ENCODE measurements at regions not wholly inside any gene's neighbourhood (a gene's known extent, or its start where the extent isn't known, plus 50 kb on each side); places are given as distances from the start of the nearest gene placed in this dataset.
"Not testable (repeated sequence)": the region's sequence is repeated elsewhere in the genome, so short reads cannot be mapped to it uniquely, and the experiment has no call there.

GRCh38 chr21:16460936-16461335, 731.2 kb downstream of the USP25 start:
- Histone ChIP-seq H3K9me3 (no peaks in the 10 kb centered on the region), H3K4me1 (no peaks in the 10 kb centered on the region), H3K27me3 (replicated peaks; ENCODE audit: control insufficient read depth, insufficient read depth, low read length) (no peaks in the 10 kb centered on the region), H3K36me3 (ENCODE audit: control insufficient read depth, insufficient read depth, low read length) (no peaks in the 10 kb centered on the region), H3K4me3 (ENCODE audit: low read depth, low read length) (no peak overlapping the region)
- no TSS peak for BruUV-seq (replicated peaks)
- Mint-ChIP-seq H3K4me3 (ENCODE audit: unreplicated experiment) (no peak overlapping the region), H3K27me3 (ENCODE audit: insufficient read depth, unreplicated experiment) (peaks cover 5% of the 10 kb centered on the region), H3K27ac (ENCODE audit: unreplicated experiment) (no peak overlapping the region), H3K4me1 (ENCODE audit: low read depth, unreplicated experiment) (no peaks in the 10 kb centered on the region), H3K9me3 (ENCODE audit: unreplicated experiment) (peaks cover 11% of the 10 kb centered on the region), H3K36me3 (ENCODE audit: insufficient read depth, unreplicated experiment) (no peaks in the 10 kb centered on the region)
- CTCF ChIA-PET = interaction anchor here (0.7 kb wide), 1 partner anchor 515 kb away, joined by 3 read pairs; no protein-coding TSS in a partner anchor
- intact Hi-C loops (cut with micrococcal nuclease; ENCODE audit: unreplicated experiment) = loop anchor here (10.0 kb wide), 1 partner anchor 56 kb away; no protein-coding TSS in a partner anchor
- no peak for TF ChIP-seq CTCF (IDR thresholded peaks at IDR 0.05; ENCODE audit: insufficient read depth in 1 of 2, low read depth in 1 of 2, low read length in 1 of 2, severe bottlenecking in 1 of 2, unreplicated experiment in 1 of 2)
- DNase-seq = no peak
- POLR2A ChIA-PET = no interaction called here

GRCh38 chr21:16464211-16464889, 734.6 kb downstream of the USP25 start:
- peaks cover 11% of the 10 kb centered on the region for H3K9me3 Mint-ChIP-seq (ENCODE audit: unreplicated experiment)

GRCh38 chr21:16468184-16468583, 738.4 kb downstream of the USP25 start:
- TF ChIP-seq CTCF (IDR thresholded peaks at IDR 0.05; ENCODE audit: insufficient read depth in 1 of 2, low read depth in 1 of 2, low read length in 1 of 2, severe bottlenecking in 1 of 2, unreplicated experiment in 1 of 2) = no peak
- Mint-ChIP-seq H3K4me1 (ENCODE audit: low read depth, unreplicated experiment) (no peaks in the 10 kb centered on the region), H3K36me3 (ENCODE audit: insufficient read depth, unreplicated experiment) (no peaks in the 10 kb centered on the region), H3K4me3 (ENCODE audit: unreplicated experiment) (no peak overlapping the region), H3K27me3 (ENCODE audit: insufficient read depth, unreplicated experiment) (no peaks in the 10 kb centered on the region), H3K9me3 (ENCODE audit: unreplicated experiment) (peaks cover 5% of the 10 kb centered on the region), H3K27ac (ENCODE audit: unreplicated experiment) (no peak overlapping the region)
- Histone ChIP-seq H3K36me3 (ENCODE audit: control insufficient read depth, insufficient read depth, low read length) (no peaks in the 10 kb centered on the region), H3K9me3 (no peaks in the 10 kb centered on the region), H3K4me3 (ENCODE audit: low read depth, low read length) (no peak overlapping the region), H3K27me3 (replicated peaks; ENCODE audit: control insufficient read depth, insufficient read depth, low read length) (no peaks in the 10 kb centered on the region), H3K4me1 (no peaks in the 10 kb centered on the region)
- CTCF ChIA-PET = no interaction called here
- no TSS peak for BruUV-seq (replicated peaks)
- POLR2A ChIA-PET = no interaction called here
- intact Hi-C loops (cut with micrococcal nuclease; ENCODE audit: unreplicated experiment) = loop anchor here (10.0 kb wide), 1 partner anchor 63 kb away; no protein-coding TSS in a partner anchor
- no peak for DNase-seq

More at GRCh38 chr21:16464211-16464889, 734.6 kb downstream of the USP25 start:
- BruUV-seq (replicated peaks); H3K36me3 ChIP-seq (ENCODE audit: control insufficient read depth, insufficient read depth, low read length); H3K4me1 Mint-ChIP-seq (ENCODE audit: low read depth, unreplicated experiment); H3K27ac Mint-ChIP-seq (ENCODE audit: unreplicated experiment); H3K36me3 Mint-ChIP-seq (ENCODE audit: insufficient read depth, unreplicated experiment); H3K27me3 Mint-ChIP-seq (ENCODE audit: insufficient read depth, unreplicated experiment); DNase-seq; H3K4me3 Mint-ChIP-seq (ENCODE audit: unreplicated experiment); H3K9me3 ChIP-seq; POLR2A ChIA-PET; H3K4me3 ChIP-seq (ENCODE audit: low read depth, low read length); H3K4me1 ChIP-seq; H3K27me3 ChIP-seq (replicated peaks; ENCODE audit: control insufficient read depth, insufficient read depth, low read length); CTCF ChIA-PET: not testable (repeated sequence)
- intact Hi-C loops (cut with micrococcal nuclease; ENCODE audit: unreplicated experiment) = loop anchor here (10.0 kb wide), 1 partner anchor 60 kb away; no protein-coding TSS in a partner anchor
